Cerebellar cortex (tissue), 1 donor: ENCODE measurements at regions not wholly inside any gene's neighbourhood (a gene's known extent, or its start where the extent isn't known, plus 50 kb on each side); places are given as distances from the start of the nearest gene placed in this dataset.

Experiments used
- DNase-seq: peaks from one replicate; pipeline ENCODE4 v3.0.0-alpha.2; 2015; ENCODE audit warnings: low spot score

DNA sequence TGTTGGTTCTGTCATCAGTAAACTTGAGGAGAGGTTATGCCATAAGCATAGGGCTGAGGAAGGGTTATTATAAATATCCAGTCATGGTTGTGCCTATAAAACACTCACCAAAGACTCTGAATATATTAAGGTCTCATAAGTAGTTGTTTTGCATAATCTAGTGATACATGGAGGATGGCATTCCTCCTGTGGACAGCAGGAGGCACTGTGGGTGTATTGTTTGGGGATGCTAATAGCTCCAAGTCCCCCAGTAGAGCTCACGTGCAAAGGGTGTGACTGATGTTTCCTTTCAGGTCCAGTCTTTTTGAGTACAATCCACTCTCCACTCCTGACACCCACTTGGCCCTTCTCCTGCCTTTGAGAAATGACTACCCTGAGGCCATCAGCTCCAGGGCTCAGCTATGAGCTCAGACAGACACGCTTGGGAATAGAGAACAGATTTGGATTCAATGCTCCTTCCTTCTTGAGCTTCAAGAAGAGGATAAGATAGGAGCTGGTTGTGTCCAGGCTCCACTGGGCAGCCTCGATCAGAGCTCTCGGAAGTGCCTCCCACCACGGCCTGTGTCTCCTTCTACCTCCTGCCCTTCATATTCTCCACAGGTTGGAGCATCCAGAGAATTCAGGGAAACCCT is 85.2 kb upstream of the IGLL5 start:
- DNase-seq: no peak

DNA sequence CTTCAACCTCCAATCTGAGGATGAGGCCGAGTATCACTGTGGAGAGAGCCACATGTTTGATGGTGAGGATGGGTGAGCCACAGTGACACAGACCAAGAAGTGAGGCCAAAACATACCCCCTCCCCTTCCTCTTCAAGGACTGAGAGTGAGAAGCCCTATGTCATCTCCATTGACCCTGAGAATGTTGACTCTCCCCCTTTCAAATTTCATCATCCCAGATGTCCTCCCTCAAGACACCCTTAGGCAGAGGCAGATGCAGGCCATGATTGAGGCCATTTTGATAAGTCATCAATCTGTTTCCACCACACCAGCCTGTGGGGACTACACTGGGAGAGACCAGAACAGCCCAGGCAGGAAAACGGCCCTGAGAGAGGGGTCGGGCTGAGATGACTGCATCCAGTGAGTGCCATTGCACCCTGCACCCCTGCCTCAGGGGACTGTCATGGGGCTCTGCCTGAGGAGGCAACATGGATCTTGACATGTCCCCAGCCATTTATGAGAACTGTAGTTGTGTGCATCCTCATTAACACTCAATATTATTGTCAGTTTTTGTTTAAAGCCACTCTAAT is 84.2 kb upstream of the IGLL5 start:
- no peak for DNase-seq

DNA sequence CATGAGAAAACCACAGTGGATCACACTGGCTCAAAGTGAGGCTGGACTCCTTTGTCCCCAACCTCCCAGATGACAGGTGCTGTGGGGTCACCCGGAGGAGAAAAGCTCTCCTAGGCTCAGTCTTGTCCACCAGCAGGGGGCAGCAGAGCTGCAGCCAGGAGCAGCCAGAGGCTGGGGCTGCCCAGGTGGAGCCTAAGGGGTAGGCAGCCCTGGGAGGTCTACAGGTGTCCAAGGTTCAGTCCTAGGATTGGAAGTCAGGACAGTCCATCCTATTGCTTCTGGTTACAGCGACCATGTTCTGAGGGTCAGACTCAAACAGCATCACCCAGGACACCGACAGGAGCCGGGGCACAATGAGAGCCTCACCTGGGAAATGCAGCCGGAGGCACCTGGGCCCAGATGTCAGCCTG is 77.6 kb upstream of the IGLL5 start:
- DNase-seq: peak; percentile 44

DNA sequence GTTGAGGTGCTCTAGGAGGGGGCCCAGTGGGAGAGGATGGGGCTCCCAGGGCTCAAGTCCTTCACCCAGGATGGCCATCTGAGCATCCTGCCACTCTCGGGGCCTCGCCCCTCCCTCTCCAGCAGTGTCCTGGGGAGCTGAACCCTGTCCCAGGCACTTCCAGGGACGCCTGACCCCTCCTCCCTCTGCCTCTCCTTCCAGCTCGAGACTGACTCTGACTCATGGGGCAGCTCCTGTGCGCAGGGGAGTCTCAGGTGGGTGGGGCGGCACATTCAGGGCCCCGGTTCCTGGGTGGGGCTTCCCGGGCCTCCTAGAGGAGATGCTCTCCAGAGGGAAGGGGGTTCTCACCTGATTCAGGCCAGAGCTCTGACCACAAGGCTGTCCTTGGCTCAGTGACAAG is 77.1 kb upstream of the IGLL5 start:
- no peak for DNase-seq

DNA sequence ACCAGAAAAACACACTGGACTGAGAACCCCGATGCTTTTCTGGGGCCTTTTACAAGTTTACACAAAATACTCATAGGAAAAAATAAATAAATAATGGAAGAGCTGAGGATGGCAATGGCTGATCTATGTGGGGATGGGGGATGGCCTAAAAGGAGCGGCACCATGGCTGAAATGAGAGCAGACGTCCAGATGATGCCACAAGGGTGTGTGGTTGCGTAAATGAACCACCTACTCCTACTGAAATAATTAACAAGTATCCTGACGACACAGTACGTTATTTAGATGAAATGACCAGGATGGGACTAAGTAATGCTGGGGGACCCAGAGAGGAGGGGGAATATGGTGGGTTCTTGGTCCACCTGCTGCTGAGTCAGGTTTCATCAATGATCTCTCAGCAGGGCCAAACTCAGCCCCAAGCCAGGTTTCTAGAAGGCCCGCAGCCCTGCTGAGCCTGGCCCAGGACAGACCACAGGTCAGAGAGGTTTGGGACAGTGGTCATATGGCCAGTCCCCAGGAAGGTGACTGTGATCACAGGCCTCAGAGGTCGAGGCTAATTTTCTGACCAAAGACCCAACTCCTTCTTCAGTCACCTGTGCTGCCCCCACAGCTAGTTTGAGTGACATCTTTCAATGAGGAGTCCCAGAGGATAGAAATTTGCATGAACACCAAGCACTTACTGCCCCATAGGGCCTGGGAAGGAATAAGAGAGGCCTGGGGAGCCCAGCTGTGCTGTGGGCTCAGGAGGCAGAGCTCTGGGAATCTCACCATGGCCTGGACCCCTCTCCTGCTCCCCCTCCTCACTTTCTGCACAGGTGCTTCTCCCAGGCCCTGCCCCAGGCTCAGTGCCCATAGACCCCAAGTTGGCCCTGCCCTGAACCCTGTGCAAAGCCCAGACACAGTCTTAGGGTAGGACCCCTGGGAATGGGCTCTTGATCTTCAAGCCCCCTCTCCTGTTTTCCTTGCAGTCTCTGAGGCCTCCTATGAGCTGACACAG is 76.3 kb upstream of the IGLL5 start:
- DNase-seq: no peak

DNA sequence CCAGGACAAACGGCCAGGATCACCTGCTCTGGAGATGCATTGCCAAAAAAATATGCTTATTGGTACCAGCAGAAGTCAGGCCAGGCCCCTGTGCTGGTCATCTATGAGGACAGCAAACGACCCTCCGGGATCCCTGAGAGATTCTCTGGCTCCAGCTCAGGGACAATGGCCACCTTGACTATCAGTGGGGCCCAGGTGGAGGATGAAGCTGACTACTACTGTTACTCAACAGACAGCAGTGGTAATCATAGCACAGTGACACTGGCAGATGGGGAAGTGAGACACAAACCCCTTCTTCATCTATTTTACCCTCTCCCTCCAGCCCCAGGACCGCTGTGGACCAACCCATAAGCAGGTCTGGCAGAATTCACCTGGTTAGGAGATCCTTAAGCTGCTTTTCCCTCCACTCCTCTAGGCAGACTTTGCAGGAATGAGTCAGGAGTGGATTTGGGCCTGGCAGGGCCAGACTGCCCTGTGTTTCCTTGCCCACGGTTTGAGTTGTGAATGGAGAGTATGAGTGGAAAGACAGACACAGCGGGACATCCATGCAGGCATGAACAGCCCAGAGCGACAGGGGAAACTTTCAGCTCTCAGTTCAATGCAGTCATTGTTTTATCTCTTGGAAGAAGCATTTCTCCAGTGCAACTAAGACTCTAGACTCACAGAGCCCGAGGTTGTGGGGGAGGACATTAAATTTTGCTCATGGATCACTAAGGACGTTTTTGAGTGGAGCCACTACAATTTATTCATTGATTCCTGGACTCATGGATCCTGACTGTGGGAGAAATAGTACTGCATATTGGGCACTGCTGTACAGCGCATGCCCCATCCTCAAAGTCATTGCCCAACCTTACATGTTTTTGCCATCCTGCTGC is 75.3 kb upstream of the IGLL5 start:
- DNase-seq: no peak

DNA sequence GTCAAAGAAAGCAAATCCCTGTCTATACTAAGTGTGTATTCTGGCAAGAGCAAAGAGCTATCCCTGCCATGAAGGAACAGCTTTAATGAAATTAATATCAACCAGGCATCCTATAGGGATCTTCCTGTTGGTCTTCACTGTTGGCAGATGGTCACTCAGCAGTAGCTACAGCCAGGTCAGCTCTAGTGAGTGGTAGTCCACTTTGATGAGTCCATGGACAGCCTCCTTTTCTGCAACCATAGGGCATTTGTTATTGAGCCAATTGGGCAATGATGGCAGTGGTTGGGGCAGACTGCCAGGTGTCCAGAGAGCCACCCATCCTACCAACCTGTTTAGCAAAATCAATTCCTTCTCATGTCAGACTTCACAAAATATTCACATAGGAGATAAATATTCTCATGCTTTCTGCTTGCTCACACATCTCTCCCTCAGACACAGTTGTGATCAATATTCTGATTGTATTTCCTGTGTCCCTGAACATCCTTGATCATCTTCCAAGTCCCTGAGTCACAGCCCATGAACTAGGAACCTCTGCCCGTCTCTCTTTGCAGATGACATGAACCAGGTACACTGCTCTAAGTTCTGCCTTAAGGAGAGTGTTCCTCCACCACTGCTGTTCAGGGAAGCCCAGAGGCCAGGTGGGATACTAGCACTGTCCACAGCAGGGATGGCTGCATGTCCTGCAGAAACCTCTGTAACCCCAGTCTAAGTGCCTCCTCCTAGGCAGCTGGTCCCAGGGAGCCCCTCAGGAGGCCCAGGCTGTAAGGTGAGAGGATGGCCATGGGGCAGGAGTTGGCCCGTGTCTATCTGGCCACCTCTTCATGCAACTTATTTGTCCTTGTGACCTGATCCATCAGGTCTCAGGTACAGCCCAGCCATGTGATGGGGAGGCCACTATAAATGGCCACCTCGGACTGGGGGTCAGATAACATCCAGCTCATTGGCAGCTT is 74.2 kb upstream of the IGLL5 start:
- DNase-seq: peak; percentile 89

DNA sequence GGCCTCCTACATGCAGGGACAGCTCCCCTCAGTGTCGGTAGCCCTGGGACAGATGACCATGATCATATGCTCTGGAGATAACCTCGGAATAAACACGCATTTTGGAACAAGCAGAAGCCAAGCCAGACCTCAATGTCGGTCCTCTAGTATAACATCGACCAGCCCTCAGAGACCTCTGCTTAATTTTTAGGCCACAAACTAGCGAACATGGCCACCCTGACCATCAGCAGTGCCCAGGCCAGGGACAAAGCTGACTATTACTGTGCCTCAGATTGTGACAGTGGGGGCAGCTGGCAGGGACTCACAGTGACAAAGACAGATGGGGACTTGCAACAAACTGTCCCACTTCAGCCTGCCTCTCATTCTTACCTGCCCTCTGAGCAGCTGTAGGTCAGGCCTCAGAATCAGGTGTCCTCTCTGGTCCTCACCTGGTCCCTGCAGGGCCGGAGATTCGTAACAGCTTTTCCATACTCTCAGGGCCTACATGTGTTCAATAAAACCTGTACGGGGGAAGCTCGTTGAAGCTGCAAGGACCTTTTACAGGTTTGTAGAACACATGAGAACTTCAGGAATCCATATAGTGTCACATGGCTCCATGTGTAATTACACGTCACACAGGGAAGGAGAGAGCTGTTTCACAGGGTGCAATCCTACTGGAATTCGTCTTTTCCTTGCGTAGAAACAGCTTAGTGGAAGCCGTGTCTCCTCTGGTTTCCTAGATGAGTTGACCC is 72.8 kb upstream of the IGLL5 start:
- no peak for DNase-seq

DNA sequence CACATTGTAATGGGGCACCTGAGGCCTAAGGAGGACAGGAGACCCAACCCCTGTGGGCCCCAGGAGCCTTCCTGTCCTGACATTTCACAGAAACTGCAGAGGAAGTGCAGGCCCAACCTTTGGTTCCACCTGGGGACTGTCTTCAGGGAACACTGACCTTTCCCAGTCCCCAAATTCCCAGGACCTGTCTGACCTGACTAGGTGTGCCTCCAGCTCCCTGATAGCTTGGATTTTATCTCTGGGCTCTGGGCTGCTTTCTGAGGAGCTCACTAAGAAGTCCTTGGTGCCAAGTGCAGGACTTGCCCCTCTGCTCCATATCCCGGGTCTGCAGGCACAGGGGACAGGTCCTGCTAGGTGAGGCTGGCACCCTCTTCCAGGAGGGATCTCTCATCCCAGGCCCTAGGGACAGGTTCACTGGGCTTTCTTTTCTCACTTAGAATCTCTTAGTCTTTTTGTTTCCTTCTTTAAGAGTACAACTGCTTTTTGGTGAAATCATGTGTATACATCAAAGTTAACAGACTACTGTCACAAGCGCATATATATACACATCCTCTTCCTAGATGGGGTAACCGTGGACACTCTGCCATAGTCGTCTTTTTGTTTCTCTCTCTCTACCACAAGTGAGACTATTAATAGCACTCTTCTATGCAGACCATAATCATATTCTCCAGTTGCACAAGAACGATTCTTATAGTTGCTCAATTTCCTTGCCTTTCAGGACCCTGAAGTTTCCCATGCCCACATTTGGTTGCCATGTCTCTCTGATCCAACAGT is 72.0 kb upstream of the IGLL5 start:
- DNase-seq: no peak

DNA sequence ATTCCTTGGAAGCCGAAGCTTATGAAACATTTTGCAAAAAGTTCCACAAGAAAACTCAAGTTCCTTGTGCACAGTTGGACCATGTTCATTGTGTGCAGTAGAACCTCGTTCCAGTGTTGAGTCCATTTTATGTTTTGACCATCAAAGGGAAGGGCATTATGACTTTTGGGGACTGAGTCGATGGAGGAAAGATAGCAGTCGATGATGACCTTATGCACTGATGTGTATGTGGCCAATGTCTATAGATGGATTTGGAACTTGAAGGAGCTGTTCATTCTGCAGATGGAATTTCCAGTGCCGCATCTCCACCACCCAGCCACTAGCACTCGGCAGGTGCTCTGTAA is 71.5 kb upstream of the IGLL5 start:
- no peak for DNase-seq

DNA sequence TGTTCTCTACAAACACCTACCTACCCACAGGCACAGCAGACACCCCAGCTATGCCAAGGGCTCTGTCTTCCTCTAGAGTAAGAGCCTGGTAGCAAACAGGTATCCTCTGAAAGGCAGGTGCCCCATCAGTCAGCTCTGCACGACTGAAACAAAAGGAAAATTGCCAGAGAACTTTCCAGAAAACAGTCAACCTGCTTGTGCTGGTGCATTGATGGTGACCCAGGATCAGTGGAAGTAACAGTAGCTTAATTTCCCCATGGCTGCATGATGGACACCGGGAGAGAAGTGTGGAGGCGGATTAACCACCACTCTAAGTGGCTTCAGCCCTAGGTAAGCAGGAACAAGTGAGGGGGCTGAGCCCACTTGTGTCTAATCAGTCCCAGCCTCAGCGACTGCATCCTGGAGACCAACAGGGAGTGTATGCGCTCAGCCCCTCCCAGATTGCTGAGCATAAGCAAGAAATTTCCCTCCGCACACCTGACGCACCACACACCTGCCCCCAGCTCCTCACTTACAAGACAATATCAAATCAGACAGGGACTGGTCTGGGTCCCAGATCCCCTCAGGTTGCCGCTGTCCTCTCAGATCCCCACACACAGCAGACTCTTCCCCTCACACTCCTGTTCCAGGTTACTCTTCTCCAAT is 70.7 kb upstream of the IGLL5 start:
- DNase-seq: no peak

DNA sequence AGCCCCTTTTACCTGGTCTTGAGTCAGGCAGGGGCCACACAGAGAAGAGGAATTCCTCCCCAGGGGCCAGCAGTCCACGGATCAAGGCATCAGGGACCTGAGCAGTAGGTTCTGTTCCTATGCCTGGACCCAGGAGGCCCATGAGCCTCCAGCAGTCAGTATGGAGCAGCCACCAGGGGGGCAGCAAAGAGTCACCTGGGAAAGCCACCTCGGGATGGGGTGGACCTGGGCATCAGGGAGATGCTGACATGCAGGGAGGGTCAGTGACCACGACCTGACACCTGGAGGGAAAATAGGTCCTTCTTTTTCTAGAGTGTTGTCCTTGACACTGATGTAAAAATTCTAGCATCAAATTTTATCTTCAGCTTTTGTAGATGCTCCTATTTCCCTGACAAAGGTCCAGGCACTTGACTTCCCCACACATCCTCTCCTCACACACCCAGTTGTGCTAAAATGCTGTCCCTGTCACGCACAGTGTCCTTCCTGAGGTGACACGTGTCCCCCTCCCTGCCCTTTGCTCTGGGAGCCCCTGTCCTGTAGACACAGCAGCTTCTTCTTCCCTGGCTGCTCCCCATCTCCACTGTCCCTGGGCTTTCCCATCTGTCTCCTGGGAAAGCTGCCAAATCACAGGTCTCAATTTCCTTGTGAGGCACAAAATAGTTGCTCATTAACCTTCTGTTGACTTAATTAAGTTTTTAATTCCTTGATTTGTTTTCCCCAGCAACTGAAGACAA is 70.0 kb upstream of the IGLL5 start:
- peak; percentile 29 for DNase-seq

DNA sequence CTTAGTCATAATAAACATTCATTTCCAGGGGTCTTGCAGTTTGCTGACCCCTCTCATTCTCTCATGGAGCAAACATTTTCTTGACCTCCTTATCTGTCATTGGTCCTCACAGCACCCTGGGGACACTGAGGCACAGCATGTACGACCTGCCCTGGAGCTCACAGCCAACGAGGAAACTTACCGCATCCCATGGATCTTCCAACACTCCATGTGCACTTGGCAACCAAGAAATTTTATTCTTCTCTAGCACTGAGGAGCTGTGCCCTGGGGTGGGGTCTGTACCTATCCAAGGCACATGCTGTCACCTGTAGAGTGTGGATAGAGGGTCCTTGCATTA is 69.4 kb upstream of the IGLL5 start:
- no peak for DNase-seq

DNA sequence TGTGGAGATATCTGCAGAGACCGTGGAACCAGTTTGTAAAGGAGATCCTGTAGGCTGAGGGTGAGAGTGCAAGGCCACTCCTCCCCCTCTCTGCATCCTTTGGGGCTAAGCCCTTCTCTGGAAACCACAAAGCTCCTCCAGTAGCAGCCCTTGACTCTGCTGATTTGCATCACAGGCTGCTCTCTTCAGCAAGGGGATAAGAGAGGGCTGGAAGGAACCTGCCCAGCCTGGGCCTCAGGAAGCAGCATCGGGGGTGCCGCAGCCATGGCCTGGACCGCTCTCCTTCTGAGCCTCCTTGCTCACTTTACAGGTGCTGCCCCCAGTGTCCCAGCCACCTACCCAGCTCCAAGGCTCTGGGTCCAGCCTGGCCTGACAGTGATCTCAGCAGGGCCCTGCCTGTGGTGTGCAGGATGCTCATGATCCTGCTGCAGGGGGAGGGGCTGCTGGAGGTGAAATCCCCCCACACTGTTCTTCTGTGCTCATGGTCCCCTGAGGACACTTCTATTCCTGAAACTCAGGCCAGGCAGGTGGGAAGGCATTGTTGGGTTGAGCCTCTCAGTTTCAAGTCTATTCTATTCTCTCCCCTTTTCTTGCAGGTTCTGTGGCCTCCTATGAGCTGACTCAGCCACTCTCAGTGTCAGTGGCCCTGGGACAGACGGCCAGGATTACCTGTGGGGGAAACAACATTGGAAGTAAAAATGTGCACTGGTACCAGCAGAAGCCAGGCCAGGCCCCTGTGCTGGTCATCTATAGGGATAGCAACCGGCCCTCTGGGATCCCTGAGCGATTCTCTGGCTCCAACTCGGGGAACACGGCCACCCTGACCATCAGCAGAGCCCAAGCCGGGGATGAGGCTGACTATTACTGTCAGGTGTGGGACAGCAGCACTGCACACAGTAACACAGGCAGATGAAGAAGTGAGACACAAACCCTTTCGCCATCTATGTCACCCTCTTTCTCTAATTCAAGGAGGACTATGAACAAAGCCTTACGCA is 68.5 kb upstream of the IGLL5 start:
- DNase-seq: no peak

DNA sequence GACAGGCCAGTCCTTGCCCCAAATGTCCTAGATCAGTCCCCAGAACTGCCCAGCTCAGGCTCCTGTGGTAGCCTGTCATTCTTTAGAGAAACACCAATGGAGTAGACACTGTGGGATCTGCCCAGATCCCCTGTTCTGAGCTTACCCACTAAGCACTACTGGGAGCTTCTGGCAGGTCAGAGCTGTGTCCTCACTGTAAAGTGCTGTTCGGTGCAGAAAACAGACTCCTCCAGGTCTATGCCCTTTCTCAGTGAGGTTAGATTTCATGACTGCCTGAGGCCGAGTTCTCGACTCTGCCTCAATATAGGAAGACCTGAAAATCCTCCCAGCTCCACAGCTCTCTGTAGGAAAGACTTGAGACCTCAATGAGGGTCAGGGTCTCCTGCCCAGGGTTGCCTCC is 67.5 kb upstream of the IGLL5 start:
- no peak for DNase-seq

DNA sequence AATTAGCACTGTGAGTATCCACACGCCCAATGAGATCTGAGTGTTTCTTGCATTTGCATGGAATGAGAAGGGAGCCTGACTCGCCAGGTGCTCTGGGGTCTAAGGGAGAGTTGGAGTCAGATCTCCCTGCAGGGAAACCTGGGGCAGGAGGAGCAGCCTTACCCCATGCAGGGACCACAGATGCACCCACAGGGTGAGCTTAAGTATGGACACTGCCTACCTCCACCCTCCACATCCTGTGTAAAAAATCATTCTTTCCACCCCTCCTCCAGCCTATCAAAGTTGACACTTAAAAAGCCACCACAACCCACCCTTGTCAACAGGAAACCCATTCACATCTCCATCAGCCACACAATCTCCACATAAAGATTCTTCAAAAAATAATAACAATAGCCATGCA is 67.0 kb upstream of the IGLL5 start:
- DNase-seq: no peak

DNA sequence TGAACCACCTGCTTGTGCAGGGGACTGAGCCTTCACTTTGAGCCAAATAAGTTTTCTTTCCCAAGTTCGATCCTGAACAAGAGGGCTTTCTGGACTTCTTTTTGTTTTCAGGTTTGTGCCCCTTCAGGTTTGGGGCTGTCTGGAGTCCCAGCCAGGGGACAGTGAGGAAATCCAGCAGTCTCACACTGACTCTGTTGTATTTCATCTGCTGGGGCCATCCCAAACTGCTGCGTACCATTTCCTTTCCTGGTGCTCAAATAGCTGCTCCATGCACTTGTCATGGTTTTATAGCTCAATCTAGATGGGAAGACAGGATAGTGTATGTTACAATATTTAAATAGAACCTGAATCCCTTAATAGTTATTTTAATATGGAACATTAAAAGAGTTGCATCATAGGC is 66.3 kb upstream of the IGLL5 start:
- no peak for DNase-seq
